Thoracic aorta (tissue), 2 donors: ENCODE measurements at regions not wholly inside any gene's neighbourhood (a gene's known extent, or its start where the extent isn't known, plus 50 kb on each side); places are given as distances from the start of the nearest gene placed in this dataset.

Experiments used
- ATAC-seq: fragments of 150-250 bp; one replicate; pipeline ENCODE4 v1.8.0; 2017; ENCODE audit warnings: low read depth; ENCODE audit not compliant: insufficient number of reproducible peaks, low FRiP score
- DNase-seq: peaks from one replicate; pipeline ENCODE4 v3.0.0-alpha.2; 2020; ENCODE audit warnings: low spot score
- H3K27ac ChIP-seq, 2 donors: fragments of 200-600 bp; sonication (generic); 1 replicate in 1 of 2; 2 replicates in 1 of 2; pipeline ENCODE4 v1.5.1; 2016; ENCODE audit warnings: mild to moderate bottlenecking in 2 of 2, moderate library complexity in 2 of 2
- H3K27me3 ChIP-seq: fragments of 200-600 bp; sonication (generic); replicated peaks from 2 replicates; pipeline ENCODE4 v1.6.0; 2016; ENCODE audit warnings: mild to moderate bottlenecking; ENCODE audit not compliant: insufficient read depth
- H3K36me3 ChIP-seq: fragments of 200-600 bp; sonication (generic); one replicate; pipeline ENCODE4 v1.5.1; 2016
- H3K4me1 ChIP-seq, 2 donors: fragments of 200-600 bp; sonication (generic); 1 replicate in 1 of 2; 2 replicates in 1 of 2; pipeline versions ENCODE4 v1.5.1 to v1.6.0; 2016; ENCODE audit warnings: low read depth in 2 of 2, mild to moderate bottlenecking in 1 of 2; ENCODE audit not compliant: control insufficient read depth in 1 of 2
- H3K4me3 ChIP-seq: fragments of 200-600 bp; sonication (generic); 2 replicates; pipeline ENCODE4 v1.5.1; 2016; ENCODE audit warnings: mild to moderate bottlenecking
- H3K9me3 ChIP-seq: fragments of 200-600 bp; sonication (generic); 2 replicates; pipeline ENCODE4 v1.5.1; 2016
- CTCF ChIP-seq: fragments of 200-600 bp; sonication (generic); IDR thresholded peaks from one replicate; pipeline ENCODE4 v1.5.1; 2019; ENCODE audit warnings: antibody characterized with exemption

DNA sequence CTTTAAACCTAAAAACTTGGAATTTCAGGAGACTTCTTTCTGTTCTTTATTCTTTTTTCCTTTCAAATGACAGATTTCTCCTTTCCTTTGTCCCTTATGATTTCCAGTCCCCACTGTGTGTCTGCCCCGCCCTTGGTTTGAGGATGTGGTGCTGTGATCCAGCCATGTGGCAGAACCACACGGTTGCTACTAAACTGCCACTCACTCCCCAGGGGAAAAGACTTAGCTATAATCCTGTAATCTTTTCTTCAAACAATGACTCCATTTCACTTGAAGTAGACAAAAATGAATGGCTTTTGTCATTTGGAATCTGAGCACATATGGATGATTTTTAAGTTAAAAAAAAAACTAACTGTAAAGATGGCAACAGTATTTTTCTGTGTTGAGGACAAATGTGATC is 76.2 kb upstream of the STAM2 start:
- Histone ChIP-seq H3K27me3 (no peaks in the 10 kb centered on the region), H3K36me3 (no peaks in the 10 kb centered on the region), H3K27ac (no peak overlapping the region), H3K4me1 (peaks cover 0 to under 1% of the 10 kb centered on the region in 2 donors), H3K9me3 (no peaks in the 10 kb centered on the region), H3K4me3 (no peak overlapping the region)
- DNase-seq (no peak), ATAC-seq (no peak)
- TF ChIP-seq CTCF = no peak

- ATAC-seq = no peak
Measured at GRCh38 chr2:152254486-152254885, 78.9 kb upstream of the STAM2 start.

DNA sequence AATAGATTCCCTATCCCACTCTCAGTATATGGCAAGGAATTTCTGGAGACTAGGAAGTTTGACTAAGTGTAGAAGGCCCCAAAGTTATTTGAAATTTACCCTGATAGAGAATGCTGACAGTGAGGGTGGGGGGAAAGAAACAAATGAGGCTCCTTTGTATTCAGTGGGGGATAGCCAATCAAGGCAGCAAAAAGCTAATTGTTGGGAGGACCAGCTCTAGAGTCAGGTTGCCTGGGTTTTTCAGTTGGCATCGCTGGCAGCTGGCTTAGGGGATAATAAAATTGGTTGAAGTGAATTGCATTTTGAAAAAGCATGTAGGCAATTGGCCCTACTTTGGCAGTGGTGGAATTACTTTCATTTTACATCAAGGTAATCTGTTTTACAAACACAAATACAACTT is 79.4 kb upstream of the STAM2 start:
- Histone ChIP-seq H3K9me3 (no peaks in the 10 kb centered on the region), H3K27me3 (no peaks in the 10 kb centered on the region), H3K27ac (no peak overlapping the region), H3K36me3 (no peaks in the 10 kb centered on the region), H3K4me1 (no peaks in the 10 kb centered on the region), H3K4me3 (no peak overlapping the region)
- TF ChIP-seq CTCF = no peak
- DNase-seq (no peak), ATAC-seq (no peak)

More at GRCh38 chr2:152254486-152254885, 78.9 kb upstream of the STAM2 start:
- Histone ChIP-seq H3K27ac (no peak overlapping the region), H3K4me1 (no peaks in the 10 kb centered on the region), H3K36me3 (no peaks in the 10 kb centered on the region), H3K27me3 (no peaks in the 10 kb centered on the region), H3K9me3 (no peaks in the 10 kb centered on the region), H3K4me3 (no peak overlapping the region)
- DNase-seq = no peak
- TF ChIP-seq CTCF = no peak

GRCh38 chr2:152255918-152256317 is 79.1 kb upstream of the FMNL2 start:
- H3K4me3 ChIP-seq = no peak overlapping the region
- H3K9me3 ChIP-seq = no peaks in the 10 kb centered on the region
- H3K27me3 ChIP-seq = no peaks in the 10 kb centered on the region
- H3K4me1 ChIP-seq = no peaks in the 10 kb centered on the region
- no peak for TF ChIP-seq CTCF
- DNase-seq = no peak
- H3K36me3 ChIP-seq = no peaks in the 10 kb centered on the region
- ATAC-seq = no peak
- no peak overlapping the region for H3K27ac ChIP-seq

DNA sequence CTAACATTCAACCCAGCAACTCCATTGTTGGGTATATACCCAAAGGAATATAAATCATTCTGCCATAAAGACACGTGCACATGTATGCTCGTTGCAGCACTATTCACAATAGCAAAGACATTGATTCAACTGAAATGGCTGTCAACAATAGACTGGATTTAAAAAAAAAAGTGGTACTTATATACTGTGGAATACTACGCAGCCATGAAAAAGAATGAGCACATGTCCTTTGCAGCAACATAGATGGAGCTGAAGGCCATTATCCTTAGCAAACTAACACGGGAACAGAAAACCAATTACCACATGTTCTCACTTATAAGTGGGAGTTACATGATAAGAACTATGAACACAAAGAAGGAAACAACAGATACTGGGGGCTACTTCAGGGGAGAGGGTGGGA is 74.0 kb upstream of the FMNL2 start:
- DNase-seq = no peak
- H3K36me3 ChIP-seq = no peaks in the 10 kb centered on the region
- H3K4me3 ChIP-seq = no peak overlapping the region
- ATAC-seq = no peak
- no peaks in the 10 kb centered on the region for H3K4me1 ChIP-seq
- H3K9me3 ChIP-seq = no peaks in the 10 kb centered on the region
- no peak overlapping the region for H3K27ac ChIP-seq
- H3K27me3 ChIP-seq = no peaks in the 10 kb centered on the region
- TF ChIP-seq CTCF = no peak
